Liver (tissue), 3 donors: ENCODE measurements at regions not wholly inside any gene's neighbourhood (a gene's known extent, or its start where the extent isn't known, plus 50 kb on each side); places are given as distances from the start of the nearest gene placed in this dataset.
"Not testable (repeated sequence)": the region's sequence is repeated elsewhere in the genome, so short reads cannot be mapped to it uniquely, and the experiment has no call there.

Experiments used
- CTCF ChIP-seq: fragments of 150-350 bp; IDR thresholded peaks from 2 replicates; pipeline ENCODE4 v1.5.1; 2017; ENCODE audit warnings: improper control_type of control experiment, low read depth, low read length; ENCODE audit not compliant: missing input control
- HNF4G ChIP-seq: IDR thresholded peaks from 2 replicates; pipeline ENCODE4 v1.6.1; 2016; ENCODE audit warnings: antibody characterized with exemption
- donor health status: healthy.
- donor health status: healthy.

GRCh38 chr1:149239897-149240508 lies 136.7 kb upstream of the NBPF9 start:
- TF ChIP-seq CTCF, HNF4G: not testable (repeated sequence)
